Ovary (tissue), 7 donors: ENCODE measurements at regions not wholly inside any gene's neighbourhood (a gene's known extent, or its start where the extent isn't known, plus 50 kb on each side); places are given as distances from the start of the nearest gene placed in this dataset.

Experiments used
- DNase-seq, 5 donors: peaks; one replicate each; pipeline ENCODE4 v3.0.0-alpha.2; 2019 to 2020
- H3K27ac ChIP-seq, 2 donors: fragments of 200-600 bp; one replicate each; pipeline versions ENCODE4 v1.5.1 to v1.8.0; 2019 to 2022
- H3K27me3 ChIP-seq: fragments of 200-600 bp; one replicate; pipeline ENCODE4 v1.8.0; 2022
- H3K36me3 ChIP-seq: fragments of 200-600 bp; sonication (generic); one replicate; pipeline ENCODE4 v1.5.1; 2019
- H3K4me1 ChIP-seq: one replicate; pipeline ENCODE4 v1.8.1; 2013; ENCODE audit warnings: mild to moderate bottlenecking, moderate library complexity; ENCODE audit not compliant: insufficient read depth
- H3K4me3 ChIP-seq: fragments of 200-600 bp; sonication (generic); one replicate; pipeline ENCODE4 v1.5.1; 2017
- H3K9me3 ChIP-seq, 2 donors: fragments of 200-600 bp in 1 of 2; sonication (generic) in 1 of 2; one replicate each; pipeline versions ENCODE4 v1.5.1 to v1.8.1; 2013 to 2019; ENCODE audit warnings: mild to moderate bottlenecking in 1 of 2, moderate library complexity in 1 of 2
- EP300 ChIP-seq: sonication (generic); formaldehyde crosslinking; IDR thresholded peaks from one replicate; pipeline ENCODE4 v1.6.1; 2017; ENCODE audit warnings: antibody characterized with exemption
- POLR2A ChIP-seq: fragments of 450-650 bp; IDR thresholded peaks from one replicate; pipeline ENCODE4 v1.6.1; 2017; ENCODE audit warnings: antibody characterized with exemption, mild to moderate bottlenecking, moderate library complexity
- WGBS, 3 donors: extraction: QIAGEN DNeasy Blood & Tissue Kit in 1 of 3; methylation state at CpG; one replicate each; pipeline versions ENCODE4 v1.1.5 to v1.1.7; 2013 to 2017; 5-methylcytosine and 5-hydroxymethylcytosine counted together
- intact Hi-C, 4 donors: fragments of 100-400 bp; cut with DNase I; formaldehyde crosslinking; loops; one replicate each; pipeline versions ENCODE4 v1.11.0 to v1.15.1; 2022 to 2023
- TF ChIP-seq, protein P1 (sequence below), 3 donors: fragments of 450-650 bp in 2 of 3; fragments of 200-600 bp in 1 of 3; IDR thresholded peaks; one replicate each; pipeline versions ENCODE4 v1.5.1 to v1.8.0; 2016 to 2022; ENCODE audit warnings: antibody characterized with exemption in 3 of 3, mild to moderate bottlenecking in 1 of 3
- donor health status: DM: no; HTN: no; CAD: no; lungs with moderate emphysema.
- donor health status: DM: no; HTN: no; CAD: no.
- donor health status: Bipolar disorder and iron deficiency.
- donor health status: DM: no; HTN: no; CAD: no.
- donor health status: DM: yes; HTN: yes; CAD: no.

DNA sequence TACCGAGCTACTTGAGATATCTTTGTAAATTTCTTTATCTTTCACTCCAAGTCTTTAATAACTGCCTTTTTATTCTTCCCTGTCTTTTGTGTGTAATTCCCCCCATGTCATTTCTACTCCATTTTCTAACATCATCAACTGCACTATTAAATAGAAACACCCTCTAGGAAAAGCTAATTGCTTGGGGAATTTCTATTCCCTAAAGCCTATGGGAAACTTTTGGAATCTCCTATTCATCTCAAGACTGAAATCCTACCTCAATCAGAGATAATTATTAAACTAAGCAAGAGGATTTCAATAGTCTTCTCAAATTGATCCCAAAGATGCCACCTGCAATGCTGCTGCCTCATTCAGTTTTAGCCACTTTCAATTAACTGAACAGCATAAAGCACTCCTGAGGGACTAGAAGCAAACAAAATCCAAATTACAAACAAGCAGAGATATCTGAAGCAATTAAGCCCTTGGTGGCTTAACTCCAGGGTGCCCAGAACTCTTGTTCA, 598.7 kb downstream of the IGSF11 start:
- Histone ChIP-seq H3K9me3 (no peaks in the 10 kb centered on the region), H3K27ac (no peak overlapping the region), H3K27me3 (no peaks in the 10 kb centered on the region), H3K36me3 (no peaks in the 10 kb centered on the region), H3K4me3 (no peak overlapping the region), H3K4me1 (no peaks in the 10 kb centered on the region)
- no peak for TF ChIP-seq POLR2A
- no peak for TF ChIP-seq EP300
- TF ChIP-seq, protein P1, sequence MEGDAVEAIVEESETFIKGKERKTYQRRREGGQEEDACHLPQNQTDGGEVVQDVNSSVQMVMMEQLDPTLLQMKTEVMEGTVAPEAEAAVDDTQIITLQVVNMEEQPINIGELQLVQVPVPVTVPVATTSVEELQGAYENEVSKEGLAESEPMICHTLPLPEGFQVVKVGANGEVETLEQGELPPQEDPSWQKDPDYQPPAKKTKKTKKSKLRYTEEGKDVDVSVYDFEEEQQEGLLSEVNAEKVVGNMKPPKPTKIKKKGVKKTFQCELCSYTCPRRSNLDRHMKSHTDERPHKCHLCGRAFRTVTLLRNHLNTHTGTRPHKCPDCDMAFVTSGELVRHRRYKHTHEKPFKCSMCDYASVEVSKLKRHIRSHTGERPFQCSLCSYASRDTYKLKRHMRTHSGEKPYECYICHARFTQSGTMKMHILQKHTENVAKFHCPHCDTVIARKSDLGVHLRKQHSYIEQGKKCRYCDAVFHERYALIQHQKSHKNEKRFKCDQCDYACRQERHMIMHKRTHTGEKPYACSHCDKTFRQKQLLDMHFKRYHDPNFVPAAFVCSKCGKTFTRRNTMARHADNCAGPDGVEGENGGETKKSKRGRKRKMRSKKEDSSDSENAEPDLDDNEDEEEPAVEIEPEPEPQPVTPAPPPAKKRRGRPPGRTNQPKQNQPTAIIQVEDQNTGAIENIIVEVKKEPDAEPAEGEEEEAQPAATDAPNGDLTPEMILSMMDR (IDR thresholded peaks at IDR 0.05) = no peak
- WGBS, 3 donors = 84 to 96% (median 90%) methylated on average over 1 of the region's 1 CpG
- DNase-seq = no peak
- intact Hi-C loops = no loop called here

DNA sequence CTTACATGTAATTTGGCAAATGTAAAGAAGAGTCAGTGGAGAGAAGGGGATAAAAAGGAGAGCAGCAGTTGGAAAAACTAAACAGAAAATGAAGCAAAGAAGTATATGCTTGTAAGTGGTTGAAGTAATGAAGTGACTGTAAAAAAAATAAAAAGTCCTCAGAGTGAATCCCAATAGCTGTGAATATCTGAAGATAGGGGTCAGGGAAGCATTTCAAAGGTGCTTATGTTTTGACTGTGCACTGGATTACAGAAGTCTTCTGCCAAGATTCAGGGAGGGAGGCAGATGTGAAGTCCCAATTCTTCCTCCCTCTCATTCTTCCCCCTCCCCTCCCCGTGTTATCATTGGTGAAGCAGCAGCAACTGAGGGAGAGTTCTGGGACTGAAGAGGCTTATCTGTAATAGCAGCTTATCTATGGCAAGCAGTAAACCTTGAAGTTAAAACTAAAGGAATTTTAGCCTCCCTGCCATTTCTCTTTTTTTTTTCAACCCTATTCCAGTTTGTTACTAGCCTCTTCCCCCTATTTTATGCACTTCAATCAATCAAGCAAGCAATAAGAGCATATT, 597.9 kb downstream of the IGSF11 start:
- Histone ChIP-seq H3K27me3 (no peaks in the 10 kb centered on the region), H3K9me3 (no peaks in the 10 kb centered on the region), H3K36me3 (no peaks in the 10 kb centered on the region), H3K4me3 (no peak overlapping the region), H3K27ac (no peak overlapping the region), H3K4me1 (no peaks in the 10 kb centered on the region)
- no peak for DNase-seq
- intact Hi-C loops = no loop called here
- WGBS, 3 donors = 0 to 6% (median 4%) methylated on average over 1 of the region's 1 CpG
- TF ChIP-seq POLR2A (no peak), EP300 (no peak)
- TF ChIP-seq, protein P1 (IDR thresholded peaks at IDR 0.05) = no peak

DNA sequence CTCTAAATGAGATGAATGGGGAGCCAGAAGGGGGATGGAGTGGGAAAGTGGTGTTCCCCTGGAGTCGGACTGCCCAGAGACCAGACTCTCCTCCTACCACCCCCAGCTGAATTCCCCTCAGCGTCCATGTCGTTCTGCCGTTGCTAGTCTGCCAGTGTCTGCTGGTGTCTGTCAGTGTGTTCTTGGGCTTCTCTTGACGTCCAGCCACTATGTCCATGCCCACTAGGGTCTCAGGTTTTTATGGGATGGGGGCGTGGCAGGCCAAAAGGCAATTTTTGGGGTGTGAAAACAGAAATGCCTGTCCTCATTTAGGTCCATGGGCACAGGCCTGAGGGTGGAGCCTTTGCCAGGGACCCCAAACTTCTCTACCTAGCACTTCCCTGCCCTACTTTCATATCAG, 589.6 kb downstream of the IGSF11 start:
- 91 to 95% (median 93%) methylated on average over 6 of the region's 6 CpGs for WGBS, 3 donors
- H3K9me3 ChIP-seq = no peaks in the 10 kb centered on the region
- DNase-seq = no peak
- no peaks in the 10 kb centered on the region for H3K27me3 ChIP-seq
- intact Hi-C loops = no loop called here
- no peaks in the 10 kb centered on the region for H3K4me1 ChIP-seq
- no peak overlapping the region for H3K4me3 ChIP-seq
- H3K36me3 ChIP-seq = no peaks in the 10 kb centered on the region
- no peak overlapping the region for H3K27ac ChIP-seq
- no peak for TF ChIP-seq POLR2A
- TF ChIP-seq, protein P1 (IDR thresholded peaks at IDR 0.05) = no peak
- TF ChIP-seq EP300 = no peak

DNA sequence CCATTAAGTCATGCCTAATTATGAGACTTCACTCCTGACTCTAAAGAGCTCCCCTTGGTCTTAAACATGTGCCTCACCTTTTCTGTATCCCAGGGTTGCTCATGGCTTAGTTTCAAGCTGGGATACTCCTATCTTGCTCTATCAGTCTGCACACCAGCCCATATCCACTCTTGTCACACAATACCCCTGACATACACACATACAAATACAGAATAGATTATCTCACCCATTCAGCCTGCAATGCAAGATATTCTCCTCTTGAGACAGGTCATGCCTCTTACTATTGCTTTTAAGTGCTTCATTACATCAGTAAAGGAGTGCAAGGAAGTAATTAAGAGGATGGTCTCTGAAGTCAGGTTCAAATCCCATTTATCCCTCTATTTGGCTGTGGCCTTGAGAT, 587.3 kb downstream of the IGSF11 start:
- H3K36me3 ChIP-seq = no peaks in the 10 kb centered on the region
- no peak overlapping the region for H3K4me3 ChIP-seq
- TF ChIP-seq EP300 = no peak
- TF ChIP-seq, protein P1 (IDR thresholded peaks at IDR 0.05) = no peak
- no peak for TF ChIP-seq POLR2A
- intact Hi-C loops = no loop called here
- H3K27ac ChIP-seq = no peak overlapping the region
- no peak for DNase-seq
- H3K9me3 ChIP-seq = no peaks in the 10 kb centered on the region
- no peaks in the 10 kb centered on the region for H3K4me1 ChIP-seq
- no peaks in the 10 kb centered on the region for H3K27me3 ChIP-seq
